ENCODE measurements at regions not wholly inside any gene's neighbourhood (a gene's known extent, or its start where the extent isn't known, plus 50 kb on each side); places are given as distances from the start of the nearest gene placed in this dataset.

GRCh38 chr7:112997831-112998230 is 88.8 kb downstream of the GPR85 start:
- H3K36me3 ChIP-seq: no peaks in the 10 kb centered on the region
- no peaks in the 10 kb centered on the region for H3K4me1 ChIP-seq
- TF ChIP-seq EP300 (IDR thresholded peaks at IDR 0.05; ENCODE audit: low read depth): no peak
- TF ChIP-seq, protein P1, sequence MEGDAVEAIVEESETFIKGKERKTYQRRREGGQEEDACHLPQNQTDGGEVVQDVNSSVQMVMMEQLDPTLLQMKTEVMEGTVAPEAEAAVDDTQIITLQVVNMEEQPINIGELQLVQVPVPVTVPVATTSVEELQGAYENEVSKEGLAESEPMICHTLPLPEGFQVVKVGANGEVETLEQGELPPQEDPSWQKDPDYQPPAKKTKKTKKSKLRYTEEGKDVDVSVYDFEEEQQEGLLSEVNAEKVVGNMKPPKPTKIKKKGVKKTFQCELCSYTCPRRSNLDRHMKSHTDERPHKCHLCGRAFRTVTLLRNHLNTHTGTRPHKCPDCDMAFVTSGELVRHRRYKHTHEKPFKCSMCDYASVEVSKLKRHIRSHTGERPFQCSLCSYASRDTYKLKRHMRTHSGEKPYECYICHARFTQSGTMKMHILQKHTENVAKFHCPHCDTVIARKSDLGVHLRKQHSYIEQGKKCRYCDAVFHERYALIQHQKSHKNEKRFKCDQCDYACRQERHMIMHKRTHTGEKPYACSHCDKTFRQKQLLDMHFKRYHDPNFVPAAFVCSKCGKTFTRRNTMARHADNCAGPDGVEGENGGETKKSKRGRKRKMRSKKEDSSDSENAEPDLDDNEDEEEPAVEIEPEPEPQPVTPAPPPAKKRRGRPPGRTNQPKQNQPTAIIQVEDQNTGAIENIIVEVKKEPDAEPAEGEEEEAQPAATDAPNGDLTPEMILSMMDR (IDR thresholded peaks at IDR 0.05): no peak
- no peak for TF ChIP-seq POLR2AphosphoS5 (IDR thresholded peaks at IDR 0.05)
- no peak for TF ChIP-seq POLR2A (IDR thresholded peaks at IDR 0.05)
- in situ Hi-C loops (cut with MboI; ENCODE audit: low pct_ligation_motif_present in 1 of 4, low pct_unique_long_range_greater_than_20kb in 1 of 4, low sequenced_read_pairs in 3 of 4): no loop called here
- 50 to 75% methylated on average over 2 of the region's 2 CpGs for WGBS, 2 donors (ENCODE audit: low coverage in 1 of 2)
- H3K9me3 ChIP-seq: no peaks in the 10 kb centered on the region
- intact Hi-C loops (cut with DNase I; ENCODE audit: low total_unique reads): no loop called here
- no peak overlapping the region for H3K4me3 ChIP-seq
- no peak for DNase-seq
- H3K27ac ChIP-seq: no peak overlapping the region
- no peaks in the 10 kb centered on the region for H3K27me3 ChIP-seq

DNA sequence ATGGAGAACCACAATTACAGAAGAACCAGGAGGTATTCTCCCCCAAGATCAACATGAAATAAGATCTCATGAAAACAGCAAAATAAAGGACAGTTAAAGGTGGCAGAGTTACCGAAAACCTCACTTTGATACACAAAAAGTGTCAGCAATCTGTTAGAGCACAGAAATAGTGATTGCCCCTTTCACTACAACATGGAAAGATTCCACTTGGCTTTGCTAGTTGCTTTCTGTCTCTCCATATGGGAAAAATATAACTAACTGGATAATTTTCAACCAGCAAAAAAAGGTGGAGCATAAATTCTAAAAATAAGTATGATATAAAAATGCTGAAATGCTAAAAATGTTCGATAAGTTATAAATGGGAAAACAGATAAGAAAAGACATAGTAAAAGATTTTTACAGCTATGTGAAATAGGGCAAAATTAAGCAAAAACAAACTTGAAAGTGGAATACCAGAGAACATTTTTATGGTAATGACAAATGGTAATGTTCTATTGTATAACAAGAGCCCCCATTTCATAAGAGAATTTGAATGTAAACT is 90.2 kb downstream of the GPR85 start:
- H3K27me3 ChIP-seq: no peaks in the 10 kb centered on the region
- H3K4me3 ChIP-seq: no peak overlapping the region
- WGBS, 2 donors (ENCODE audit: low coverage in 1 of 2): 64 to 78% methylated on average over 2 of the region's 2 CpGs
- no peaks in the 10 kb centered on the region for H3K4me1 ChIP-seq
- DNase-seq: no peak
- TF ChIP-seq, protein P1 (IDR thresholded peaks at IDR 0.05): no peak
- no peak for TF ChIP-seq EP300 (IDR thresholded peaks at IDR 0.05; ENCODE audit: low read depth)
- TF ChIP-seq POLR2A (IDR thresholded peaks at IDR 0.05): no peak
- no peak for TF ChIP-seq POLR2AphosphoS5 (IDR thresholded peaks at IDR 0.05)
- in situ Hi-C loops (cut with MboI; ENCODE audit: low pct_ligation_motif_present in 1 of 4, low pct_unique_long_range_greater_than_20kb in 1 of 4, low sequenced_read_pairs in 3 of 4) (no loop called here), intact Hi-C loops (cut with DNase I; ENCODE audit: low total_unique reads) (no loop called here)
- no peaks in the 10 kb centered on the region for H3K9me3 ChIP-seq
- no peaks in the 10 kb centered on the region for H3K36me3 ChIP-seq
- H3K27ac ChIP-seq: no peak overlapping the region

DNA sequence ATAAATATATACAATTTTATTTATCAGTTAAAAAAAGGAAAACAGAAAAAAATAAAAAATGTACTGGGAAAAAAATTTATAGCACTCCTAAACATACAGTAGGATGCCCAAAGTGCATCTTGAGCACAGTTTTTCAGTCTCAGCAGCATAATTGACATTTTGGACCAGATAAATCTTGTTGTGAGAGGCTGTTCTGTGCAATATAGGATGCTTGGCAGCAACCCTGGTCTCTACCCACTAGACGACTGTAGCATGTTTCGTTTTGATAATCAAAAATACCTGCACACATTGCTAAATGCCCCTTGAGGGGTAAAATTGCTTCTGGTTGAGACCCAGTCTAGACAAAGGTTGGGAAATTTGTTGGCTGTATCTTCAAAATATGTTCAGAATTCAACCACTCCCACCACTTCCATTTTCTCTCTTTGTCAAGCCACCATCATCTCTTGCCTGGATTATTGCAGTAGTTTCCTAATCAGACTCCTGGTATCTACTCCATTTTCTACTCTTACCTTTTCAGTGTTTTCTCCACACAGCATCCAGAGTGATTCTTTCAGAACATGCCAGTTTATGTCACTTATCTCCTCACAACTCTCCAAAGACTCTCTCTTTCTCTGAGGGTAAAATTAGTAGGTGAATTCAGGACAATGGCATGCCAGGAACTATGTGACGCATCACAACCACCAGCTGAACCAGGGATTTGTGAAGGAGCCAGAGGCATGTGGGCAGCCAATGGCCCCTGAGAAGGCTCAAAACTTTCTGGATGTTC is 91.4 kb downstream of the GPR85 start:
- peak overlapping the region in 1 of 4 donors; percentile 25 for H3K27ac ChIP-seq
- 80 to 84% methylated on average over 1 to 3 of the region's 3 CpGs for WGBS, 2 donors (ENCODE audit: low coverage in 1 of 2)
- intact Hi-C loops (cut with DNase I; ENCODE audit: low total_unique reads): no loop called here
- in situ Hi-C loops (cut with MboI; ENCODE audit: low pct_ligation_motif_present in 1 of 4, low pct_unique_long_range_greater_than_20kb in 1 of 4, low sequenced_read_pairs in 3 of 4): no loop called here
- H3K4me1 ChIP-seq: no peaks in the 10 kb centered on the region
- TF ChIP-seq POLR2A (IDR thresholded peaks at IDR 0.05) (no peak), POLR2AphosphoS5 (IDR thresholded peaks at IDR 0.05) (no peak), EP300 (IDR thresholded peaks at IDR 0.05; ENCODE audit: low read depth) (no peak)
- TF ChIP-seq, protein P1 (IDR thresholded peaks at IDR 0.05): no peak
- no peak overlapping the region for H3K4me3 ChIP-seq
- no peaks in the 10 kb centered on the region for H3K9me3 ChIP-seq
- H3K36me3 ChIP-seq: no peaks in the 10 kb centered on the region
- DNase-seq: no peak
- no peaks in the 10 kb centered on the region for H3K27me3 ChIP-seq

- H3K4me3 ChIP-seq: no peak overlapping the region
- intact Hi-C loops (cut with DNase I; ENCODE audit: low total_unique reads) (no loop called here), in situ Hi-C loops (cut with MboI; ENCODE audit: low pct_ligation_motif_present in 1 of 4, low pct_unique_long_range_greater_than_20kb in 1 of 4, low sequenced_read_pairs in 3 of 4) (no loop called here)
- no peak overlapping the region for H3K27ac ChIP-seq
- H3K9me3 ChIP-seq: no peaks in the 10 kb centered on the region
- no peaks in the 10 kb centered on the region for H3K4me1 ChIP-seq
- H3K36me3 ChIP-seq: no peaks in the 10 kb centered on the region
- no peak for TF ChIP-seq EP300 (IDR thresholded peaks at IDR 0.05; ENCODE audit: low read depth)
- TF ChIP-seq POLR2AphosphoS5 (IDR thresholded peaks at IDR 0.05): no peak
- no peak for TF ChIP-seq POLR2A (IDR thresholded peaks at IDR 0.05)
- TF ChIP-seq, protein P1 (IDR thresholded peaks at IDR 0.05): no peak
- no peaks in the 10 kb centered on the region for H3K27me3 ChIP-seq
- DNase-seq: no peak
- WGBS, 2 donors (ENCODE audit: low coverage in 1 of 2): 86 to 91% methylated on average over 3 of the region's 3 CpGs
Measured at GRCh38 chr7:112994656-112995055, 92.0 kb downstream of the GPR85 start.
